ENCODE measurements at regions not wholly inside any gene's neighbourhood (a gene's known extent, or its start where the extent isn't known, plus 50 kb on each side); places are given as distances from the start of the nearest gene placed in this dataset.

DNA sequence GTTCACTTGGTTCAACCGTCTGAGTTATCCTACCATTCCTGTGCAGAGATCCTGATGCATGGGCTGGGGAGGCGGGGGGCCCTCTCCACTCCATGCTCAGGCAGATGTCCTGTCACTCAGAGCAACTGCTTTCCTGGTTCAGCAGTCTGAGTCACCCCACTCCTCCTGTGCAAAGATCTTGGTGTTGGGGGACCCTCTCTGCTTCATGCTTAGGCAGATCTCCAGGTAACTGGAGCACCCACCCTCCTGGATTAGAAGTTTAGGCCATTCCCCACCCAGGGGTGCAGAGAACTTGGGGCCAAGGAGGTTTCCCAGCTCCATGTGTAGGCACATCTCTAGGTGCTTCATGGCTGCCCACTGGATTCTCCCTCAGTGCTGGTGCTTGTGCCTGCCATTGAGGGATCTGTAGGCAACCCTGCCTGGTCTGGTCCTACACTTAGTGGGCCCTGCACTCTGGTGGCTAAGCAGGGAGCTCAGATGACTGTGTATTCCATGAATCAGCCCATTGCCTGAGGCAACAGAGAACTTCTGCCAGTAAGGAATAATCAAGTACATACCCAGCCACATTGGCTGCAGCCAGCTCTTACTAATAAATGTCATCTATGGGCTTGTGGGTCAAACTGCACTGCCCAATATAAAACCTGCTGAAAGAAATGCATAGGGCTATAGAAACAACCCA is 465.4 kb upstream of the THBS1 start:
- no peak for DNase-seq (ENCODE audit: low read depth in 2 of 2)

DNA sequence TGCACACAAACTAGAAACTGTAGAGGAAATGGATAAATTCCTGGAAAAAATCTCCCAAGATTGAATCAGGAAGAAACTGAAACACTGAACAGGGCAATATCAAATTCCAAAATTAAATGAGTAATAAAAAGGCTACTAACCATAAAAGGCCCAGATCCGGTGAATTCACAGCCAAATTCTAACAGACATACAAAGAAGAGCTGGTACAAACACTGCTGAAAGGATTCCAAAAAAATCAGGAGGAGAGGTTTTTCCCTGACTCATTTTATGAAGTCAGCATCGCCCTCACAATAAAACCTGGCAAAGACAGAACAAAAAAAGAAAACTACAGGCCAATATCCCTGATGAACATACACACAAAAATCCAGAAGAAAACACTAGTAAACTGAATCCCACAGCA is 462.4 kb upstream of the THBS1 start:
- peak; percentile 82 to 85 for DNase-seq (ENCODE audit: low read depth in 2 of 2)

DNA sequence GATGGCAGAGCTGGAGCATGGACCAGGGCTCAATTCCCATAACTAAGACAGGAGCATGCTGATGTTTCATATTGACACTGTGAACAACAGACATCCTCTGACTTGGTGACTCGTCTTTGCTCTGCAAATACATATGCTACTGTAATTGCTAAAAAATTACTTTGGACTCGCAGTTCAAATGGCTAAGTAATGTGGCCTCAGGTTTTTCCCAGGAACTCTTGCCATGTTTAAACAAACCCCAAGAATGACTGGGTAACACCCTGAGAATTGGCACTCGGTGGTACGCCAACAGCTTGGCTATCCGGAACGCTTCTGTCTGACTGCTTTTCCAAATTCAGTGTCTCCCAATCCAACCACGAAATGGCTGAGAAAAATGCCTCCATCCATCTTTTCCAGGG is 456.7 kb upstream of the THBS1 start:
- no peak for DNase-seq (ENCODE audit: low read depth in 2 of 2)

DNA sequence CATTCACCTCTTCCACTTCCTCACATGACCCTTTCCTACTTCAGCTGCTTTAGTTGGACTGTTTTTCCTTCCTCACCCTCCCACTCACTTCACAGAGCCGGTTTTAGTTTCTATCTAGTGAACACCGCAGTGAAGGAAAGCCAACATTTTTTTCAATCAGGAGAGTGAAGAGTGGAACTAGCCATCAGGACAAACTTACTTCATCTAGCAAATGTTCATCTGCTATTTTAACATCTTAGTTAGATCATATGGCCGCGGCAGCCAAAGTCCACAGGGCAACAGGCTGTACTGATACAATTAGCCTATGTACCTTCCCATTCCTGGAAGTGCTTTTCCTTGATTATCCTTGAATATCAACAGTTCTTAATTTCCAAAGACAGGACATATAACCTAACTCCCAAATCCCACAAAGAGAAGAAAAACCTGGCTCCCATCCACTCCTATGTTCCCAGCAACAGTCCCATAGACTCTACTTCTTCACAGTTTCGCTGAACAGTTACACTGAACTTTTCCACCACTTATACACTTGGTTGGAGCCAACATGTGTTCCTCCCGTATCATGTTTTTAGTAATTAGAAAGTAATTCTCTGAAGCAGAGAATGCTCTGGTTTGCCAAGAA is 456.2 kb upstream of the THBS1 start:
- no peak for DNase-seq (ENCODE audit: low read depth in 2 of 2)

DNA sequence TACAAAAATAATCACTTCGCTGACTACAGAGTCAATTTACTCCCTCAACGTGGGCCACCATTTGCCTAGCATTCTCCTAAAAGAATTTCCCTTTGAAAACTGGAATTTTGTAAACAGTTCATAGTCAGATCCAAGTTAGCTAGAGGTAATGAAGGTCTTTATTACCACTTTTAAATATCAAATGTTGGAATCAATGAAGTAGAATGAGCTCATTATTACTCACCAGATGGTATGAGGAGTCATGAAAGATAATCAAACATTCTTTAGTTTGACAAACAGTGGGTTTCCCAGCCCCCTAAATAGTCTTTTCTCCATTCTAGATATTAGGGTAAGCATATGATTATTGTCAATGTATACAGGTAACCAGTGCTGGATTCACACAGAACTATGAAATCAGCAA is 455.7 kb upstream of the THBS1 start:
- no peak for DNase-seq (ENCODE audit: low read depth in 2 of 2)

DNA sequence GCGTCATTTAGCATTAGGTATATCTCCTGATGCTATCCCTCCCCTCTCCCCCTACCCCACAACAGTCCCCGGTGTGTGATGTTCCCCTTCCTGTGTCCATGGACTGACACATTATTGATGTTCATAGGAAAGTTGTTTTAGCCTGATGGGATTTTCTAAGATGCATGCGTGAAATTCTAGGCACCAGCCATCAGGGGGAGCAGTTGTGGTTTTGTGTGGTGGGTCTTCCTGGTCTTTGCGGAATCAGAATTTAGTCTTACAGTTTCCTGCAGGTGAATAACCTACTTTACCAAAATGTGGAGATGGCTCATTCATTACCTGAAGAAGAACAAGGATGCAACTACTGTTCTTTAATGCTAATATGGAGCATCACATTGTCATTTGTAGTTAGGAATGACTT is 455.0 kb upstream of the THBS1 start:
- no peak for DNase-seq (ENCODE audit: low read depth in 2 of 2)

DNA sequence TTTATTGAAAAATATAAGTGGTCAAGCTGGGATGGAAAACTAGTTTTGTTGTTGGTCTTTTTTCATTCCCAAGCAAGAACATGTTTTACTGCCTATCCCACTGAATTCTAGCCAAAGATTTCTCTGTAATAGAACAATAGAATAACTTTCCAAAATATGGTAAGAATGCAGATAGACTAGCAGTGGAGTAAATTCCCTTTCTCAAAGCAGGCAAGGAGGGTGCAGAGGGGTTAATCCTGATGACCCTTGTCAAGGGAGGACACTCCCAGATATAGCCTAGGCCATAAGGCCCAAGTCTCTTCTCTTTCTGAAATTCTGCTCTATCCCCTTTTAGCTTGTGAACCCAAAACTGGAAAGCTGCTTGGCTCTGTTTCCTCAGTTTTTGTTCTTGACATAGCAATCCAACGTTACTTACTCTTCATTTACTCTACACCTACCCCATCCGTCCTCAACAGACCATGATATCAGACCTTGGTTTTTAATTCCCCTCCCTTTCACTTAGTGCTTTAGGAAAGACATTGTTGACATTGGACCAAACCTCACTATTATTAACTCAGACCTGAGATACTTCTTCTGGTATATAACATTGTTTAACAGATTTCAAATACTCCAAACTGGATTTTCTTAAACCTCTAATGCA is 453.6 kb upstream of the THBS1 start:
- DNase-seq (ENCODE audit: low read depth in 2 of 2): no peak

DNA sequence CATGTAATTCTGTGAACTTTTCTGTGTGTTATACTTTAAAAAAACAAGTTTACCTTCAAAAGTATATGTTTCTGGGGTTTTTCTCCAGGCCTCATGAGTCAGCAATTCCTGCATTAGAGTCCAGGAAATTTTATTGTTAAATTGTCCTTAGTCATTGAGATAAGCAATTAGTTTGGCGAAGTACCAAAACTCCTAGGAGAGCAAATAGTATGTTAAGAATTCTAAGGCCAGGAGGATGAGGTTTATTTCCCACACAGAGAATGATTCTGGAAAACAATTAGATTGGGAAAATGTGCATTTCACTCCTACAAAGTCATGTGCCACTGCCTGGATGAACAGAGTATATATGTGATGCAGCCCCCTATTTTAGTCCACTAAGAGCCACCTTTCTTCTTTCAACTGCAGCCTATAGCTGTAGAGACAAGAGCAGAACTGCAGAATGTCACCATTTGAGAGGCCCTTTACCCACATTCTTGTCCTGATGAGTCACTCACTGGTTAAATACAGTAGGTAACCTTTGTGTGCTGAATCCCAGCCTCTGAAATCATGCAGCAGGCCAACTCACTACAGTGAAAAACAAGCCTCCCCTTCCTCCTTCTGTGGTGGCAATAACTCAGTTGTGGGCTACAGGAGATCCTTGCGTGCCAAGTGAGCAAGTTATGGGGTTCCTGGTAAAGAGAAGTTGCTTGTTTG is 452.8 kb upstream of the THBS1 start:
- peak; percentile 98 for DNase-seq (ENCODE audit: low read depth in 2 of 2)

DNA sequence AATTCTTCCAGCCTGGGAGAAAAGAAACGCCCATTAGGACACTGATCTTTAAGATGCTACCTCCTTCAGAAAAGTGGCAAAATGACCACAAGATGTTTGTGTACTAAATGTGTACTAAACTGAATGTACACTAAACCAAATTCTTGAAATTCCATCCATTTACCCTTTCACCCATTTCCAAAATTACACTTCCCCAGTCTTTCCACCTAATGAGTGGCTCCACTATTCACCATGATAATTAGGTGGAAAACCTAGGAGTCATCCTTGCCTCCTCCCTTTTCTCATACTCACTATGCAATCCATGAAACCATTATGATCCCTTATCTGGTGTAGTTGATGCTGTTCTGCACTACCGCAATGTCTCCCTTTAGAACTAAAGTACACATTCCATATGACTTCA is 452.1 kb upstream of the THBS1 start:
- DNase-seq (ENCODE audit: low read depth in 2 of 2): no peak

DNA sequence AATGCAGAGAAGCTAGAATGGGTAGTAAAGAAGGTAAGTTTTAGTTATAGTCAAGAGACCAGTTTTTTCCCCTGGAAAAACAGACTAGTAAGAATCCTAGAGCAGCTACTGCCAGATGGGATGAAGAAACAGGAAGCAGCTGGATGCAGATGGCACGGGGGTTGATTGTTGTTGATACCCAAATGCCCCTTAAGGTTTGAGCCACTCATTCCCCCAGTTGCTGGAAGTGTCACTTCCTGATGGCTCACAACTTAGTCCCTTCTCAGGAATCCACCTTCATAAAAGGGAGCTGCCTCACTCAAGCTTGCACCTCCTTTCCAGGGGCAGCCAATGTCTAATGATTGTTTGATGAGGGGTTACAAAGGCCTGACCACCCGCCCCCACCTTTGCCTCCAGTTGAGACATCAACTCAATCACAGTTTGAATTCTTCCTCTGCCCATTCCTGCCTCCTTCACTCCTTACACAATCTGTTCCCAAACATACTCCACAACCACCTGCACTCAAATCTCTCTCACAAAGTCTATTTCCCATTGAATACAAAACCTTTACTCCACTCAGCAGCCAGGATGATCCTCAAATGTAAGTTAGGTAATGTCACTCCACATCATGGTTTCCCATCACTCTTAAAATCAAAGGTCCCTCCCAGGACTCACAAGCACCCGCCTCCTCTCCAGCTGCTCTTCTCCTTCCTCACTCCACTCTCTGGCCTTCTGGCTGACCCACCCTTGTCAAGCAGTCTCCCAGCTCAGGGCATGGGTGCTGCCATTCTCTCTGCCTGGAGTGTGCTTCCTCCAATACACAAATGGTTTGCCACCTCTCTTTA is 450.1 kb upstream of the THBS1 start:
- no peak for DNase-seq (ENCODE audit: low read depth in 2 of 2)

DNA sequence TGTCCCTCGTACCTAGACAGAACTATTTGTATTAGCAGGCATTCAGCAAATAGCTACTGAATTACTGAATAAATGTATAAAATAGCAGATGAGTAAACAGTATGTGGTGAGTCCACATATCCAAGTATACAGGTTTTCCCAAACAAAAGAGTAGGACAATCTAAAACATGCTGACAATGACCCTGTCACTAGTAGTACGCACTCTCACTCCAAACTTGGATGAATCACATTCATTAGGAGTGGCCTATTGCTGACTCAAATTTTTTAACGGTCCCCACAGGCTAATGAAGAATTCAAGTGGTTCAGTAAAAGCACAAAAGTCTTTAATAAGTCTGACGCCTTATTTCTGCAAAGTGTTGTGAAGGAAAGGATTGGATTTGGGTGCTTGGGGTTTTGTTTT is 449.3 kb upstream of the THBS1 start:
- no peak for DNase-seq (ENCODE audit: low read depth in 2 of 2)

DNA sequence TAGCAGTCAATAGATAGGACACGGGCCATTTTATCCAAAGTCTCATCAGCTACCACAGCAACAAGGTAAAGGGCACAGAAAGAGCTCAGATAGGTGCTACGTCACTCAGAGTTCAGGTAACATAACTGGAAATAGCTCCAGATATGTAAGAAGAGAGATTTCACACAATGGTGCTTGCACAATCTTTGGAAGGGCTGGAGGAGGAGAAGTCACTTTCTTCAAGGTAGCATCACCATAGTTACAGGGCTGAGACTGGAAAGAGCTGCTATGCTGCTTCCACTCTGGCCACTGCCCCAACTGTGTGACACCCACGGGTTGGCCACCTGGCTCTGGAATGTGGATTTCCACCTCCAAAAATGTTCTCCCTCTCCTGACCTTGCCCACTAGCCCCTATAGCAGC is 448.8 kb upstream of the THBS1 start:
- no peak for DNase-seq (ENCODE audit: low read depth in 2 of 2)

DNA sequence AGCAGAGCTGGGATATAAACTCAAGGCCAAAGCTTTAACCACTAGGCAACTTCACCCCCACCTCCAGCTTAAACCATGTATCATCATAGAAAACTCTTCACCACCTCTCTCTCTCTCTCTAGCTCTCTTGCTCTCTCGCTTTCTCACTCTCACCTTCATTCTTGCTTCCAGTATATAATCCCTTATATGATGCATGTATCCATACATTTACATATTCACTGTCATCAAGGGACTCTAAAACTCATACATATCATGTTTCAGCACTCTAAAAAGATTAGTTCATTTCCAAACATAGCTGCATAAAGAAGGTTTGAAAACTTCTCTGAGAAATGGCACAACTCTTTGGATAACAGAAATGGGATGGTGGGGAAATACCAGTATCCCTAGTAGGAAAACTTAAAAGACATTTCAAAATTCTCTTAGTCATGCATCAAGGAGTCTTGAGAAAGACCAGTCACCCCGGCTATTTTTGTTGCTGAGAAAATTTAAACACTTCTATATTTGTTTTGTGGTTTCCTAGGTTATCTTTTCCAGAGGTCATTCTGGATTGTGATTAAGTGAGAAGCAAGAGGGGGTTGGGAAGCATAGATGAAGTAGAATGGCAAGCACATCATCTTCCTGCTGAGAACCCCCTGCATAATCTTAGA is 447.8 kb upstream of the THBS1 start:
- DNase-seq (ENCODE audit: low read depth in 2 of 2): peak; percentile 76 to 79

DNA sequence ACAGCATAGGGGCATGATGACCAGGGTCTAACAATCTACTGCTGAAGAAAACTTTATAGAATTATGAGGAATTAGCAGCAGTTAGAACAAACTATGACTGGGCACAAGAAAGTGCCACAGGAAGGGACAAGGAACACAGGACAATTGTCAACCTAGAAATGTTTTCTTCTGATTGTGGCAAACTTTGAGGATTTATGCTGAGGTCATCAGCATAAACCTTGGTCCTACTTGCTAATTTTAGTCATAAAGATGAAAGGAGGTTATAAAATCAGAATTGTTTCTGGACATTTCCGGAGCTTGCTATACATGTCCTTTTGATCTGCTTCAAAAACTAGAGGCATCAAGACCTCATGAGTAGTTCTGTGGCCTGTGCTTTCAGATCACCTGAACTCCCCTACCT is 446.6 kb upstream of the THBS1 start:
- DNase-seq (ENCODE audit: low read depth in 2 of 2): no peak

DNA sequence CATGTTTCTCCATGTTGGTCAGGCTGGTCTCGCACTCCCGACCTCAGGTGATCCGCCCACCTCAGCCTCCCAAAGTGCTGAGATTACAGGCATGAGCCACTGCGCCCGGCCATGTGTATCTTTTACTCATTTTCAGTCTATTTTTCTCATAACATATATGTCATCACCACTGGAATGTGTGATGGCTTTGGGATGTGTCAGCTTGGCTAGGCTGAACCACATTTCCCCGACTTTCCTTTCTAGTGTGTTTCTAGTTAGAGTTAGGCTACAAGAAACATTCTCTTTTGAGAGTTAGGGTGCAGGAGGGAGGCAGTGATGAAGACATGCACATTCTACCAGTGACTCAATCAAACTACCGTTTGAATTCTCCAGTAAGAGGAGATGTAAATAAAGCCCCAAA is 444.9 kb upstream of the THBS1 start:
- peak; percentile 94 to 95 for DNase-seq (ENCODE audit: low read depth in 2 of 2)

DNA sequence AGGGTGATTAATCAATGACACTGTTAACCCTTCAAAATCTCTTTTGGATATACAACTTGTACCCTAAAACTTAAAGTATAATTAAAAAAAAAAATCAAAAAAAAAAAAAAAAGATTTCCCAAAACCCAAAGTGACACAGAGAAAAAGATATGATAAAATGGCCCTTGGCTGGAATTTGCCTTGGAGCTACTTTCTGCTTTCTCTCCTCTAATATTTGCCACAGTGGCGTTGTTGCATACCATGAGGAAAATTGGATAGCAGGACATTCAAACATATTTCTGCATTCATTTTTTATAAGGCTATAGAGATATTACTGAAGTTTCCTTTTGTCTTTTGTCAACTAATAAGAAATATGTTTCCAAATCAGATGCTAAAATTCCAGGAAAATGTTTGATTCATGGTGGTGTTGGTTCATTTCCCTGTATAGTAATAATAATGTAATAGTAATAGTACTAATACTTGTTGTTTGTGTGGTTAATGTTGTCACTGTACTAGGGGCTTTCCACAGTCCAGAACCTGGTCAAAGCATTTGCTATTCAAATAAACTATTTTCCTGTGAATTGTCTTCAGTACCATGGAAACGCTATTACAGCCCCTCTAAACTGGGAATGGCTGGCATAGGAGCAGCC is 441.3 kb upstream of the THBS1 start:
- no peak for DNase-seq (ENCODE audit: low read depth in 2 of 2)

DNA sequence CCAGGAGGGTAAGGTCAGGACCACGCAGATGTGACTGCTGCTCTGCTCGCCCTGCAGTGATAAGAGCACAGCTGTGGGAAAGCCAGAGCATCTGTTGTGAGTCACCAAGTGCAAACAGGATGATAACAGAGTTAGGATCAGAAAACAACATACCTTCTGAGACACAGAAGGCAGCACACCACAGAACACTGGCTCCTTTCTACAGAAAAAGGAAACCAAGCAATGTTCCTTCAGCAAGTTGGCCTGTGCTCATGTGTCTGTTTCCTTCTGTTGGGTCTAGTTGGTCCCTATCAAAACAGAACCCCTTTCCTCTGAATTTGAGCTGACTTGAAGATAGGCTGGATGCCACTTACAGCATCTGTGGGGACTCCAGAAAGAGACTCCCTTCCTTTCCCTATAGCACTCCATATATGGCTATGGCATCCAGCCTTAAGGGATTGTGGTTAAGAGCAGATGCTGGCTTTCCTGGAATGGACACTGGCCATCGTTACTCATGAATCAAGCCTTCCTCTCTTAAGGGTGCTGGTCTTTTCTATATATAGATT is 440.7 kb upstream of the THBS1 start:
- peak; percentile 98 for DNase-seq (ENCODE audit: low read depth in 2 of 2)

DNA sequence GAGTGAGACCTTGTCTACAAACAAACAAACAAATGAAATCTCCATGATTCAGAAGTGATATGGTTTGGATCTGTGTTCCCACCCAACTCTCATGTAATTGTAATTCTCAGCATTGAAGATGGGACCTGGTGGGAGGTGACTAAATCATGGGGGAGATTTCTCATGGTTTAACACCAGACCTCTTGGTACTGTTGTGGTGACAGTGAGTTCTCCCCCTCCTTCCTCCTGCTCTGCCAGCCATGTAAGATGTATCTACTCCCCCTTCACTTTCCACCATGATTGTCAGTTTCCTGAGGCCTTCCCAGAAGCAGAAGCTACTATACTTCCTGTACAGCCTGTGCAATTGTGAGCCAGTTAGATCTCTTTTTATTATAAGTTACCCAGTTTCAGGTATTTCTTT is 438.4 kb upstream of the THBS1 start:
- DNase-seq (ENCODE audit: low read depth in 2 of 2): no peak

DNA sequence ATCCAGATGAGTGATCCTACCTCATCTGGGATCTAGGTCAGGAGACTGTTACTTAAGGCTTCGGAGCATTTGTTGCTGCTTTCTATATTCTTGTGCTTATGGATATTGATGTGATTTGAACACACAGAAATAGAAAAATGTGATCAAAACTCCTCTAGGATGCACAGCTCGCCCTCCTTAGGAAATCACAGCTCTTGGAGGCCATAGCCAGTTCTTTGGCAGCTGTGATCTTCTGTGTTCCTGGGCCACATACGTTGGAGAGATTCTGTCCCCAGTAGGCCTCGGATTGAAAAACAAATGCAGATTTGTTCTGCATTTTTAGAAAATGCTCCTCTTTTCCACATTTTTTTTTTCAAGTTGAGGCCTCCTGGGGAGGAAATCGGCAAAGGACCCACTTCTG is 437.4 kb upstream of the THBS1 start:
- no peak for DNase-seq (ENCODE audit: low read depth in 2 of 2)

DNA sequence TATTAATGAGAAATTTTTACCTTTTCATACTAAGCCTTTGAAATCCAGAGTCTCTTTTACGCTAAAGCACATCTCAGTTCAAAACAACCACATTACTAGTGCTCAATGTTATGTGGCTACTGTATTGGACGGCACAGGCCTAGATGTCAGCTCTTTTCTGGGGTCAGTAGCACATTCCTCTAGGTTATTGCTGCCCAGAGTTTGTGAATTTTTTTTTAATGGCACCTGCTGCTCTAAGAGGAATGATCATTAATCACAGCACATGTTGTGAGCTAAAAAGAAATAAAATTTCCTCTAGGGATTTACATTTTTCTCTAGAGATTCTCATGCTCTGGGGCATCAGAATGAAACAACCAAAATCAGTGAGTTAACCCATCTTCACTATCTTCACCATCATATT is 436.8 kb upstream of the THBS1 start:
- DNase-seq (ENCODE audit: low read depth in 2 of 2): no peak
